NCI-H146 treated with DMSO at 0.1 percent for 48 hours (cell line): ENCODE measurements at regions not wholly inside any gene's neighbourhood (a gene's known extent, or its start where the extent isn't known, plus 50 kb on each side); places are given as distances from the start of the nearest gene placed in this dataset.
"Not testable (repeated sequence)": the region's sequence is repeated elsewhere in the genome, so short reads cannot be mapped to it uniquely, and the experiment has no call there.

Experiments used
- DNase-seq: peaks from one replicate; lab custom pipeline; 2025; ENCODE audit not compliant: unreplicated experiment; lab: John Stamatoyannopoulos, UW

DNA sequence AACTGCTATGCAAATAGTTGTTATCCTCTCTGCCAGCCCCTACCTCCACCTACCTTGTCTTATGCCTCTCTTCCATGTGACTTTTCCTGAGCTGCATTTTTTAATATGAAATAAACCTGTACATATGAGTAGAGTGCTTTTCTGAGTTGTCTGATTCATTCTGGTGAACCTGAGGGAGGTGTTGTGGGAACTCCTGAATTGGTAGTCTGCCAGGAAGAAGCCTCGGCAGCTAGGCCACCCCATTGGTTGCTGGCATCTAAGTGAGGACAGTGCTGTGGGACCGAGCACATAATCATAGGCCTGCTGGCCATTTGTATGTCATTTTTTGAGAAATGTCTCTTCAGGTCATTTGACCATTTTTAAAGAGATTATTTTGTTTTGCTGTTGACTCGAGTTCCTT is 1146.8 kb downstream of the UQCRFS1 start:
- DNase-seq: no peak

DNA sequence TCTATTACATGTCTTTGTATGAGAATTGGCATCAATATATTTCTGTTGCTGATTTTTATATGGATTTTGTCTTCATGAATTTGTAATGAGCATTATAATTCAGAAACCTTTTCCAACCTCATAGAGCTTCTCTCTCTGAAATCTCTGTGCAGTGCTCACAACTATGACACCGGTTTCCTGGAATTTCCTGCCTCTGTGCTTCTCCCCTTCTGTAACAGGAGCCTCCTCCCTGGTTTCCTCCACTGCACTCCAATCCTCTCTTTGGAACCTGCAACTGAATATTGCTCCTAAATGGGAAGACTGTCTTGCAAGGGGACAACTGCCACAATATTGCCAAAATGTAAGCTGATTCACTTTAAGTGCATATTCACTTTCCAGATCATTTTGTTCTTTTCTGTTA is 1147.9 kb downstream of the UQCRFS1 start:
- DNase-seq: no peak

DNA sequence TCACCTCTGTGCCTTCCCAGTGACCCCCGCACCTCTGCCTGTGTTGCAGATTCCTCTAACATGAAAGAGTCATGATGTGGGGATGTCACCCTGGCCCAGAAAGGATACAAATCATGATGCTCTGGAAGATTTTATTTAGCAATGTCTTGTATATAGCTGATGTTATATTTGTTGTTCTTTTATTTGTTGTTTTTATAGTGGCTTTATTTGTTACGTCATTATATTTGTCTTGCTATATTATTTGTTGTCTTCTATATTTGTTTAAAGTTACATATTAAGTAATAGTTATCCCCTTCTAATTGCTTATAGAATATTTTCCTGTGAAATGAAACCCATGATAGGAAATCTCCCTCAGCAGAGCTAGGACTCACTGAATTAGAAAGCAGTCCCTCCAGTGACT is 1149.2 kb downstream of the UQCRFS1 start:
- DNase-seq: no peak

- no peak for DNase-seq
These were observed 1151.8 kb downstream of the UQCRFS1 start for GRCh38 chr19:28061111-28061510.

- not testable (repeated sequence) for DNase-seq
These were observed 1155.9 kb downstream of the UQCRFS1 start for GRCh38 chr19:28057026-28057425.

DNA sequence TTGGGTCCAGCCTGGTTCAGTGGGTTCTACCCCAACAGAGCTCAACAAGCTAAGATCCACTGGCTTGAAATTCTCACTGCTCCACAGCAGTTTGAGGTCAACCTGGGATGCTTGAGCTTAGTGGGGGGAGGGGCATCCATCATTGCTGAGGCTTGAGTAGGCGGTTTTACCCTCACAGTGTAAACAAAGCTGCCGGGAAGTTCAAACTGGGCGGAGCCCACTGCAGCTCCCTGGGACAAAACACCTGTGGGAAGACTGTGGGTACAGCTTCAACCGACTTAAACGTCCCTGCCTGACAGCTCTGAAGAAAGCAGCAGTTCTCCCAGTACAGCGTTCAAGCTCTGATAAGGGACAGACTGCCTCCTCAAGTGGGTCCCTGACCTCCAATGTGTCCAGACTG is 1161.9 kb downstream of the UQCRFS1 start:
- DNase-seq: no peak

GRCh38 chr19:28049875-28050274 is 1163.1 kb downstream of the UQCRFS1 start:
- DNase-seq: no peak

DNA sequence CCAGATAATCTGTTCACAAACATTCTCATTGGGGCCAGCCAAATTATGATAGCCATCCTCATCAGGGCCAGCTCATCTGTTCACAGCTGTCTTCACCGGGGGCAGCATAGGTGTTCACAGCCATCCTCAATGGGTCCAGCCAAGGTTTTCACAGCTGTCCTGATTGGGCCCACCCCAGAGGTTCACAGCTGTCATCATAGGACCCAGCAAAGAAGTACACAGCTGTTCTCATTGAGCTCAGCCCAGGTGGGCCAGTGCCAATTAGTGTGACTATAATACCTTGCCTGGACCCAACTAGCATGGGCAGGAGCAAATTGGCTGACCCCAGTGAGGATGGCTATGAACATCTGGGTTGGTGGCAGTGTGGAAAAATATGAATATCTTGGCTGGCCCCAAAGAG is 1166.0 kb downstream of the UQCRFS1 start:
- DNase-seq: no peak

GRCh38 chr19:28045621-28046020 is 1167.3 kb downstream of the UQCRFS1 start:
- no peak for DNase-seq

GRCh38 chr19:28044477-28044876 is 1168.5 kb downstream of the UQCRFS1 start:
- no peak for DNase-seq

GRCh38 chr19:28042516-28042915 is 1170.4 kb downstream of the UQCRFS1 start:
- DNase-seq: no peak

DNA sequence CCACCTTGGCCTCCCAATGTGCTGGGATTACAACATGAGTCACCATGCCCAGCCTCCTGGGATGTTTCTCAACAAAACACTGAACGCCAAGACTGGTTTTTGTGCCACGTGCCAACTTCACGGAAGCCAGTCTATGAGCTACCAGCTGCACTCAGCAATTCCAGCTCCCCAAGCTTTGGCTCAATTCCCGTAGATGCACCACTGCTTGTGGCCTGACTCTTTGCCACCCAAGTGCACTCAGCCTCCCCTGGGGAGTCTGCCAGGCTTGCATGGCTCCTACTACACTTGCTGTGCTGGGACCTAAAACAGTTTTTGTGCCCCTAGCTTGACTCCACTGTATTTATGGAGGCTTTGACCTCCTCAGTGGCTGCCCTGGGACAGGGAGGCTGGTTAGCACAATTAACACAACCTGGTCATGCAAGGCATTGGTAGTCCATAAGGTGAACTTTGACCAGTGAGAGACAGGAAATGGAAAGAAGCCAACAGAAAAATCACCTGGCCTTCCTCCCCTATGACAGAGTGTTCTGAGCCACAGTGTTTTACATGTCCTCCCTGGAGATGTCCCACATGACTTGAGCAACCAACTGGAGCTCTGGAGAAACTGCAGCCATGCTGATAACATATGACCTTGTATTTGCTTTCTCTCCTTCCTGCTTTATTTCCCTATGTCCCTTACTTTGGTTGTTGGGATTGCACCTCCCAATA is 1173.1 kb downstream of the UQCRFS1 start:
- DNase-seq: no peak

DNA sequence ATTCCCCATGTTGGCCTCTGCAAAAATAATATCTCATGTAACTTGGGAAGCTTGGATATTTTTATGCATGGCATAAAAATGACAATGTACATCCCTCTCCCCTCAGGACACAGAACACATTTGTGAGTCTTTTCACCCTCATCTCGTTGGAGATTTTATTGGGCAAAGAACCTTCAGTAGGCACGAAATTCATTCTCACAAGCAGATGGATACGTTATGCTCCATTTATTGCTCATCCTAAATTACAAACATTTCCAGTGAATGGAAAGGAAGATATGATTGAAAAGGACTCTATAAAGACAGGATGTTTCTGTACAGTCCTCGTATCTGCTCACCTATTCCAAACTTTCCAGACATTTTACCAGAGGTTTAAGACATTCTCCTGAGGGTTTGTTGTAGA is 1175.8 kb downstream of the UQCRFS1 start:
- no peak for DNase-seq

- DNase-seq: no peak
These were observed 1176.5 kb downstream of the UQCRFS1 start for GRCh38 chr19:28036486-28036885.

- no peak for DNase-seq
These were observed 1178.0 kb downstream of the UQCRFS1 start for GRCh38 chr19:28034936-28035335.

GRCh38 chr19:28028881-28029444 is 1184.0 kb downstream of the UQCRFS1 start:
- DNase-seq: no peak

DNA sequence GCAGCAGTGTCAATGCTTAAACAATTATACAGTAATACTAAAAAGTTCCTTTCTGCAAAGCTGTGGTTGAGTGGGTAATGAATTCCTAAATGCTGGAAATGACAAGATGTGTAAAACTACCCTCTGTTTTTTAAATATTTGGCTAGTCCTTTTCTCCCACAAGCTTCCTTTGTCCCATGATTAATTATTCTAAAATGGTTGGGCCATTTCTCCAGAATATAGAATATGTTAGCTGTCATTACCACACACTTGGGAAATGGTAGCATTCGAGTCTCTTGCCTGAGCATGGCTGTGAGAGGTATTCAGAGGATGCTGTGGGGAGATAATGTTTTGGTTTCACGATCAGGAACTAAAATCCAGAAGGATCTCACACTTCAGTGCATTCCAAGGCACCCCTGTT is 1185.8 kb downstream of the UQCRFS1 start:
- no peak for DNase-seq

GRCh38 chr19:28026636-28027035 is 1186.3 kb downstream of the UQCRFS1 start:
- DNase-seq: no peak

- no peak for DNase-seq
These were observed 1188.0 kb downstream of the UQCRFS1 start for GRCh38 chr19:28024920-28025319.

GRCh38 chr19:28023064-28023463 is 1189.9 kb downstream of the UQCRFS1 start:
- no peak for DNase-seq

- no peak for DNase-seq
These were observed 1190.4 kb downstream of the UQCRFS1 start for GRCh38 chr19:28022506-28022905.

GRCh38 chr19:28021259-28022185 is 1191.4 kb downstream of the UQCRFS1 start:
- no peak for DNase-seq
